ENCODE measurements at regions not wholly inside any gene's neighbourhood (a gene's known extent, or its start where the extent isn't known, plus 50 kb on each side); places are given as distances from the start of the nearest gene placed in this dataset.

GRCh38 chr3:88209356-88209755 lies 59.6 kb downstream of the C3orf38 start:
- DNase-seq: no peak
- no peak for TF ChIP-seq POLR2A (IDR thresholded peaks at IDR 0.05; ENCODE audit: low read length)

DNA sequence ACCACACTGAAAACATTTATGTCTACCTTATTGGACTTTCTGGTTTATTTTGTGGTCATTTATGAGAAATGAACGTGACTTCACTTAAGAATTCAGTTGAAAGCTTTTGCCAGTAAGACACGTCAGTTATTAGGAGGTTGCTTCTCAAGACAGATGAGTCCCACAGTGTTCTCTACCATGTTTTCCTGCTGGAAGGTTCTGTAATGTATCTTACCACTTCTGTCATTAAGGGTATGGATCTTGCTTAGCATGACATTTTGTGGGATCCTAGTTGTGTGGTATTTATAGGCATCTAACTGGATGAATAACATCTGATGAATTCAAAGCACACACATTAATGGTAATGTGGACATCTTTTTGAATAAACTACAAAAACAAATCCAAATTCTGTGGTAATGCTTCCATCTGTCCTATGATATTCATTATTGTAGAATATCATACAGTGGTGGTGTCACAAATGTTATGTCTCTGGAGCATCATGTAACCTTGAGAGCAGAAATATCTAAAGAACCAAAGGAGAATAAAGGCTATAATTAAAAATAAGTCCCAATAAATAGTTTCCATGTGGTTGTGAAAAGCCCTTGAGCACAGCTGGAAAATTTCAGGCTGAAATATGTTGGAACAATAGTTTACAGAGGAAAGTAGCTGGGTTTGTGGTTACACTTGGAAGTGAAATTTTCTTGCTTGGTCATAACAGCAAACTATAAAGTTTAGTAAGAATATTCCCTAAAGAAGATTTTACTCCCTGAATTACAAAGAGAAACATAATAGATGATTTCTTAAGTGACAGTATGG lies 61.5 kb downstream of the C3orf38 start:
- no peak for DNase-seq
- TF ChIP-seq POLR2A (IDR thresholded peaks at IDR 0.05; ENCODE audit: low read length) (no peak), GATA1 (IDR thresholded peaks at IDR 0.05; ENCODE audit: low read depth, low read length) (no peak)

DNA sequence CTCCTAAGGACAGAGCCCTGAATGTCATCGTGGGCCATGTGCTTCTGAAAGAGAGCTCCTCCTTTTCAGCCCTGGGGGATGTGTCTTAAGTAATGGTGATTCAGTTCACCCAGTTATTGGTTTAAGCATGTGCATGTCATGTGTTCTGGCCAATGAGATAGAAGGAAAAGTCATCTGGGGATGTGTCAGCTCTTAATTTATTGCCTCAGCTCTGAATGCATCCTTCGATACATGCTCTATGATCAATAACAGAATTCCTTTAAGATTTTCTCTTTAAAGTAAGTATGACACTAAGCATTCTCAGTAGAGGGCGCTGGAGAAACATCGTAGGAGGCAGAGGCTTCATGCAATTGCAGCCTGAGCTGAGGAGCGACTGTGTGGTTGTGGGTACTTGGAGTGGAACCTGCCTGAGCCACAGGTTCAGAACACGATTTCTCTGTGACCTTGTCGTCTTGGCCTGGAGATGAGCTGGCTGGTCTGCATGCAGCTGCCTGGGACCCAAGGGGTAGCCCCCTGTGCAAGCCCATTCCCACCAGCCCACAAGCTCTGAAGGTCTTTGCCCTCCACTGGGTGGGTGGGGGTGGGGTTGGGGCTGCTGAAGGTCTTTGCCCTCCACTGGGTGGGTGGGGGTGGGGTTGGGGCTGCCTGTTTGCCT lies 69.5 kb downstream of the C3orf38 start:
- DNase-seq: peak; percentile 62
- TF ChIP-seq POLR2A (IDR thresholded peaks at IDR 0.05; ENCODE audit: low read length) (no peak), GATA1 (IDR thresholded peaks at IDR 0.05; ENCODE audit: low read depth, low read length) (no peak)

DNA sequence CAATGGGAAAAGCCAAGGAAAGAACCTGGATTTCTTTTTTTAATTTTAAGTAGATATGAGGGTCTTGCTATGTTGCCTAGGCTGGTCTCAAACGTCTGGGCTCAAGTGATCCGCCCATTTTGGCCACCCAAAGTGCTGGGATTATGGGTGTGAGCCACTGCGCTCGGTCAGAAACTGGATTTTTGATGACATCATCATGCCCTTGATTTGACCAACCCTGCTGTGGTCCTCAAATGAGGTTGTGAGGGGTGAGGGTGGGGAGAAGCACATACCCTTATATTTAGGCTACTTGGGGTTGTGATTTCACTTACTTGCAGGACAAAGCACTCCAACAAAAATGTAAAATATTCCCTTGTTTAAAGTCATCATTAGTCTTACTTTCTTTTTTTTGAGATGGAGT lies 70.4 kb downstream of the C3orf38 start:
- TF ChIP-seq POLR2A (IDR thresholded peaks at IDR 0.05; ENCODE audit: low read length) (no peak), GATA1 (IDR thresholded peaks at IDR 0.05; ENCODE audit: low read depth, low read length) (no peak)
- DNase-seq: no peak

DNA sequence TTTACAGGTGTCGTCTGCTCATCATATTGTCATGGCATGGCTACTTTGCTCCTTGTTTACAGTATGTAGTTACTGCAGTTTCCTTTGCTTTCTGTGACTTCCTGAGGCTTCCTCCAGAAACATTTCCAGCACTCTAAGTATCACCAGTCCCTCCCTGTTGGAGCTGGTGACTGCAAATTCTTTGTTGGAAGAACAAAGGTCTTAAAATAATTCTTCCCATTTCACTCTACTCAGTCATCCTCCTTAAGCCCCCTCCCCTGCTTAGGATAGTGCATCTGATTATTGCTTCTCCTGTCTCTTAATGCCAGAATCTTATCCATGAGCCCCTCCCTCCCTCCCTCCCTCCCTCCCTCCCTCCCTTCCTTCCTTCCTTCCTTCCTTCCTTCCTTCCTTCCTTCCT lies 72.0 kb downstream of the C3orf38 start:
- TF ChIP-seq POLR2A (IDR thresholded peaks at IDR 0.05; ENCODE audit: low read length) (no peak), GATA1 (IDR thresholded peaks at IDR 0.05; ENCODE audit: low read depth, low read length) (no peak)
- DNase-seq: no peak

DNA sequence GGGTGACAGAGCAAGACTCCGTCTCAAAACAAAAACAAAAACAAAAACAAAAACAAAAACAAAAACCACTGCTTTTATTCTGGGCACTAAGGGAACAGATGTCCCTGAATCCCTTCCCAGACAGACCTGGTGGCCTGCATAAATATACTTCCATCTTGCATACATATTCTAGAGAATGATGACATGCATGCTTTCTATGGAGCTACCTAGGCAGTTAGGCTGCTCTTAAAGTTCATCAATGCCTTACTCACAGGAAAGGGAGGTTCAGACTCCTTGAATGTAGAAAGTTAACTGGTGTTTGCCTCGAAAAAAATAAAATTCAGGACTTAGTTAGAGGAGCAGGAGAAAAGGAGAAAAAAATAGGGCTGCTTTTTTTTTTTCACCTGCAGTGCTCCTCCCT lies 72.6 kb downstream of the C3orf38 start:
- no peak for TF ChIP-seq GATA1 (IDR thresholded peaks at IDR 0.05; ENCODE audit: low read depth, low read length)
- TF ChIP-seq POLR2A (IDR thresholded peaks at IDR 0.05; ENCODE audit: low read length): no peak
- no peak for DNase-seq

GRCh38 chr3:88225326-88226008 lies 75.7 kb downstream of the C3orf38 start:
- DNase-seq: no peak
- TF ChIP-seq GATA1 (IDR thresholded peaks at IDR 0.05; ENCODE audit: low read depth, low read length): no peak

- TF ChIP-seq GATA1 (IDR thresholded peaks at IDR 0.05; ENCODE audit: low read depth, low read length) (no peak), POLR2A (IDR thresholded peaks at IDR 0.05; ENCODE audit: low read length) (no peak)
- DNase-seq: no peak
Measured at GRCh38 chr3:88226910-88227309, 77.2 kb downstream of the C3orf38 start.

- no peak for DNase-seq
- TF ChIP-seq POLR2A (IDR thresholded peaks at IDR 0.05; ENCODE audit: low read length): no peak
- TF ChIP-seq GATA1 (IDR thresholded peaks at IDR 0.05; ENCODE audit: low read depth, low read length): no peak
Measured at GRCh38 chr3:88230638-88231037, 80.9 kb downstream of the C3orf38 start.

DNA sequence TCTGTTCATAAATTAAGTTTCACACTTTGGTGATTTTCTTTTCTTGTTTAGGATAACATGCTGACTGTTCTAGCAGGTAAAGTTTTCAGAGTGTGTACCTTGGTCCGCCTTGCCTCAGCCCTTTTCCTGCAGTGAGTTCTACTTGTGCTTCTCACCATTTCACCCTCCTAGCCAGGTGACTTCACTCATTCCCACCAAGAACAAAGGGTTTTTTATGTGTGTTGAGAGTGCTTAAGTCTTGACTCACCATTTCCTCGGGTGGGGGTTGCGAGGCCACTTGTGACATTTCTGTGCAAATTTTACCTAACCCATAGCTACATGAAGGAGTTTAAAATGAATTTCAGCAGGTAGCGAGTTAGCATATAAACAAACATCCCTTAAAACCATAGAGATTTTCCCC lies 81.4 kb downstream of the C3orf38 start:
- TF ChIP-seq POLR2A (IDR thresholded peaks at IDR 0.05; ENCODE audit: low read length) (no peak), GATA1 (IDR thresholded peaks at IDR 0.05; ENCODE audit: low read depth, low read length) (no peak)
- no peak for DNase-seq

DNA sequence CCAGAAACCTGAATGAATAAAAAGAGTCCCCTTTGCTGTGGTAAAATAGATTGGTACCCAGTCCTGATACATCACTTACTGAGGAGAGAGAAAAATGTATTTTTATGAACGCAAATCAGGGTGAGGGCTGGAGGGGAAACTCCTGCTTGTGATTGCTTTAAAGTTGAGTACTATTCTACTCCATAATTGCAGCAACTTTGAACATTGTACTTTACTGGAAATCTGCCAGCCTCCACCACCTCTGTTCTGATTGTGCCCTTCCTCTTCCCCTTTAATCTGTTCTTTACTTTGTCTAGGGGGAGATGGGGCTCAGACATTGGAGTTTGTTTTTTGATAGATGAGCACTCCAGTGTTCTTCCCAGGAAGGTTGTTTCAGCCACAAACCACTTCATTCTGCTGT lies 81.9 kb downstream of the C3orf38 start:
- TF ChIP-seq GATA1 (IDR thresholded peaks at IDR 0.05; ENCODE audit: low read depth, low read length): no peak
- no peak for TF ChIP-seq POLR2A (IDR thresholded peaks at IDR 0.05; ENCODE audit: low read length)
- no peak for DNase-seq

DNA sequence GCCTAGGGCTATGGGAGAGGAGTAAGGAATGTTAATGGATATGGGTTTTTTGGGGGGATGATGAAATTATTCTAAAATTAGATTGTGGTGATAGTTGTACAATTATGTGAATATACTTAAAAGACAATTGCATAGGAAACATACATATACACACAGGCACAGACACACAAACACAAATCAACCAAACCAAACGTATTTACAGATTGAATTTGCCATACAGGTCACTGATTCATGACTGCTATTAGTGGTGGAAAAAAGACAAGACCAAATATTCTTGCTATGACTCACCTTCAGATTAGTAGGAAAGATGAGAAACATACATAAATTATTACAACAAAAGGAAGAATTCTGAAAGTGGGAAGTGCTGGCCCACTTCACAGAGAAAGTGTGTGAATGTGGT lies 85.3 kb downstream of the C3orf38 start:
- no peak for TF ChIP-seq GATA1 (IDR thresholded peaks at IDR 0.05; ENCODE audit: low read depth, low read length)
- TF ChIP-seq POLR2A (IDR thresholded peaks at IDR 0.05; ENCODE audit: low read length): no peak

GRCh38 chr3:88239870-88240269 lies 90.1 kb downstream of the C3orf38 start:
- TF ChIP-seq GATA1 (IDR thresholded peaks at IDR 0.05; ENCODE audit: low read depth, low read length): no peak
- no peak for TF ChIP-seq POLR2A (IDR thresholded peaks at IDR 0.05; ENCODE audit: low read length)

More for the DNA sequence above, 85.3 kb downstream of the C3orf38 start:
- no peak for DNase-seq

DNA sequence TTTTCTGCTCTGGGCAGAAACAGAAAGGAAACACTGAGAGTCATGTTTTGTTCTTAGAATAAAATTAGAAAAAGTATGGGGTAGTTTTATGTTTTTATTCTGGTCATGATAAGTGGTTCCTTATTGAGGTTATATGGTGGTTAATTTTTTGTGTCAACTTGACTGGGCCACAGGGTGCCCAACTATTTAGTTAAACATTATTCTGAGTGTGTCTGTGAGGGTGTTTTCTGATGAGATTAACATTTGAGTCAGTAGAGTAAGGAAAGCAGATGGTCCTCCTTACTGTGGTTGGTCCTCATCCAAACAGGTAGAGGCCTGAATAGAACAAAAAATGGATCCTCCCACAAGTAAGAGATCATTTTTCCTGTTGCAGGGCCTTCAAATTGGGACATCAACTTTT lies 98.9 kb downstream of the C3orf38 start:
- TF ChIP-seq GATA1 (IDR thresholded peaks at IDR 0.05; ENCODE audit: low read depth, low read length) (no peak), POLR2A (IDR thresholded peaks at IDR 0.05; ENCODE audit: low read length) (no peak)
- no peak for DNase-seq

More at GRCh38 chr3:88239870-88240269, 90.1 kb downstream of the C3orf38 start:
- DNase-seq: no peak

Data from erythroblast (primary cell).